HG03108 (cell line): ENCODE measurements at regions not wholly inside any gene's neighbourhood (a gene's known extent, or its start where the extent isn't known, plus 50 kb on each side); places are given as distances from the start of the nearest gene placed in this dataset.

Experiments
- ATAC-seq: cut with Tn5 transposase; IDR thresholded peaks from one replicate; pipeline ENCODE4 v1.9.1; 2021; ENCODE audit warnings: moderate library complexity; ENCODE audit not compliant: unreplicated experiment

DNA sequence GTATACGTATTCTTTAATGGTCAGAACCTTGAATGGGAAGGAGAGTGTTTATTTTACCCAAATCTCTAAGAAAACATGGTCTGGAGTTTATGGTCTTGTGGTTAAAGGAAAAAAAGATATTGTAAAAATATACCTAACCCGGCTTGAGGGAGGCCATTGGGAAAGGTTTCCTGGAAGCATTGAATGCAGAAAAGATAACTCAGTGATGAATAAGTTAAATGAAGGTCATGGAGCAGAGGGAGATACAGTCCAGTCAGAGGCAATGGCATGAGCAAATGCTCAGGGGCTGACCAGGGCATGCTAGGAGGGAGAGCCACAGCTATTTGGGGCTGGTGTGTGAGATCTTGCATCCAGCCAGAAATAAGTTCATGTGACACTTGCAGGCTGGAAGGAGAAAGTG lies 430.4 kb upstream of the CDH5 start:
- ATAC-seq = no peak

DNA sequence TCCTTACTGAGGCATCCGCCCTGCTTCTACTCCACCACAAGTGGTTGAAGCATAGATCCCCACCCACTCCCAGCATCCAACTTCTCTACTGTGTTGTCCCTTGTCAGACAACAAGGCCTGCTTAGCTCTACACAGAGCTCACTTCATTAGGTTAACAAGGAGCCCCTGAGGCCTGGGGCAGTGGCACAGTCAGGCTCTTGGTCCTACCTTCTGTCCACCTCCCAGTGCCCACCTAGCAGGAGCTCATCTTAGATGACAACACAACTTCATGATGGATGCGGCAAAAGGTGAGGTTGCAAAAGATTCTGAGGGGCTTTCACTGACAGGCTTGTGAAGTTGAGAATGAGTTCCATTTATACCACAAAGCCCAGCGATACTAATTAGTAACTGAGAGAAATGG lies 432.0 kb upstream of the CDH5 start:
- ATAC-seq = no peak

DNA sequence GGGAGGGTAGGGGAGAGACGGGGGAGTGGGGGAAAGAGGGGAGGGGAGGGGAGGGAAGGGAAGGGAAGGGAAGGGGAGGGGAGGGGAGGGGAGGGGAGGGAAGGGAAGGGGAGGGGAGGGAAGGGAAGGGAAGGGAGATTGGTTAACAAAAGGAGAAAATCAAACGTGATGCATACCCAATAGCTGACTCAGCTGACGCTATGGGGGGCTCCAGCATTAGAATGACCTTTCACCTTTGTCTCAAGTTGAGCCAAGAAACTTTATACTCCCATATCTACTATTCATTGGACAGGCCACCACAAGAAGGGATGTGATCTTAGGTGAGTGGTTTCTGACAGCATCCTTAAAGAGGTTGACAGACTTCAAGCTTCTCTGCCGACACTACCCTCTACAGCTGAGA lies 432.8 kb upstream of the CDH5 start:
- ATAC-seq = no peak

DNA sequence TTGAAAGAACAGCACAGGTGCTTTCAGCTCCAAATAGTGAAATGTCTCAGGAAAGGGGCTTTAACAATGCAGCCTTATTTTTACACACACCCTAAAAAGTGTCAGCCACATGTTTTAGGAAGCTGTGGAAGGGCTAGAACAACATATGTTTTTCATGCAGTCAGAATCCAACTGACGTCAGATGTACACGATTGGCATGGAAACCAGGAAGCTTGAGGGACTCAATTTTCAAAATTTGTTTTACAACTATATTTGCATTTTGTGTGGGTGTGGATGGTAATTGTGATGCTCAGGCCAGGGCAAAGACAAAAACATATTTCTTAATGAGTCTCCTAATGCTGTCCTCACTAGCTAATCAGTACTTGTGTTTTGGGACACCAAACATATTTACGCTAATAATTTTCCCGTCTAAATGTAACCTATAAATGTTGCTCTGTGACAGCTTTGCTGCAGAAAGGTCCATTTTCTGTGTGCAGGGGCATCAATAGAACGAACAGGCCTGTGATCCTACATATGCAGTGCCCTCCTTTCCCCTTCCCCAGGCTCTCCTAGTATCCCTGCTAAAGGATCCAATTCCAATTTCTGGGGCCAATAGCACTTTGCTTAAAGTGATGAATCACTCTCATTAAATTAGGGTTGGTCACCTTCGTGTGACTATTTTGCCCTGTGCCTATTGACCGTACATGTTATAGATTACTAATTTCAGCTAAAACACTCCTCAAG lies 434.0 kb upstream of the CDH5 start:
- ATAC-seq = no peak

DNA sequence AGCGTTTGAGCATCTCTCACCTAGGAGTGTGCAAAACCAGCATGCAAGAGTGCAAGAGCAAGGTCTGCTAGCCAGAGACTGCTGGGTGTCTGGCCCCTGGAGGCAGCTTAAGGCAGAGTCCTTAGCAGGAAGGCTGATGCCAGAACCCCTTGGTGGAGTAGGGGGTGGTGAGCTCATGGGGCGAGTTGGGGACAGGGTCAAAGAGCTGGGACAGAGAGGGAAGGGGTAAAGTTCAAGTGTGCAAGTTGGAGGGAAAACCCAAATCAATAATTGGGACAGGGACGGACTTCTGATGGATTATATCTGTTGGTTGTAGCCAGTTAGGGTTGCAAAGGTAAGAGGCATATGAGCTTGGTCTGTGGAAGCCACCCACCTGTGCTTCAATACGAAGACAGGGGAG lies 443.6 kb upstream of the CDH5 start:
- no peak for ATAC-seq

DNA sequence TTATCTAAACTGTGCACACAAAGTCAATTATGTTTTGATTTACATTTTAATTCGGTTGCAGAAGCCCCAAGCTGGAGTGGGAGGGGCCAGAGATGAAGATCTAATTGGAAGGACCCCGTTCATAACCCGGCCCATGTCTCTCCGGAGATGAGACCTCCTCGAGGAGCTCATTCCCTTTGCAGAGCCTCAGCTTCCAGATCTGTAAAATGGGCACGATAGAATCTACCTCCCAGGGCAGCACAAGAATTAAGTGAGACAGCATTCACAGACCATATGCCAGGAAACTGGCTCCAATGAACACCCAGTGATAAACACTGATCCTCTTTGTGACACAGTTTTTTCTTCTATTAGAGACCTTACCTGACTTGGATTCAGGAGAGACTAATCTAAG lies 446.5 kb upstream of the CDH5 start:
- ATAC-seq = no peak

DNA sequence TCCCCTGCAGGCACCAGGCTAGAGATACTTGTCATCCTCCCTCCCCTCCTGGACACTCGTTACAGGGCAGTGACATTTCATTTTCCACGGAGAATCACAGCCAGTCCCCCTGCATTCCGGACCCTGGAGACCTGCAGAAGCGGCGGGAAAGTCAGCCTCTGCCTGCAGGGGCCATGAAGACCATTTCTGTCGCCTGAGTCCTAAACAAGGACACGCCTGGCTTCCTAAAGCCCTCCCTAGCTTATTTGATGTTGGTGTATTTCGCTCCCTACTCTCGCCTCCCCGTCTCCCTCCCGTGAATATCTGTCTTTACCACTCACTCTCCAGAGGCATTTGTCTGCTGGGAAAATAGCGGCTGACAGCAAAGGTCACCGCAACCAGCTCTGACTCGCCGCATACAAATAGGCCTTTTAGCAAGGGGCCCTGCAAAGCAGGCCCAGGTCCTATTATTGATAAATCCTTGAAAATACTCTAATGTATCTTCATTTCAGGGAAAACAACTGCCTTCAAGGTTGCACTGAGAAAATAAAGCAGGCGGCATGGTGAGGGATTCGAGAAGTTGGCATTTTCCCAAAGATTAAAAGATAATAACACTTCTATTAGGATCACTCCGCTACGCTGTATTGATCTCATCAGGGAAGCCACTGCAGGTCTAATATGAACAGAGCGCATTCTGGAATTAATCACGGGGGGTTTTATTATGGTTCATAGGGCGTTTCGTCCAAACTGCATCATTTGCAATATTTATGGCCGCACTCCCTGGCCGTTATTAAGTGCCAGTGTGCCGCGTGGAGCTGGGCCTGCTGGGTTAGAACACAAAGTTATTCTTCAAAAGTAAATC lies 447.1 kb upstream of the CDH5 start:
- no peak for ATAC-seq

DNA sequence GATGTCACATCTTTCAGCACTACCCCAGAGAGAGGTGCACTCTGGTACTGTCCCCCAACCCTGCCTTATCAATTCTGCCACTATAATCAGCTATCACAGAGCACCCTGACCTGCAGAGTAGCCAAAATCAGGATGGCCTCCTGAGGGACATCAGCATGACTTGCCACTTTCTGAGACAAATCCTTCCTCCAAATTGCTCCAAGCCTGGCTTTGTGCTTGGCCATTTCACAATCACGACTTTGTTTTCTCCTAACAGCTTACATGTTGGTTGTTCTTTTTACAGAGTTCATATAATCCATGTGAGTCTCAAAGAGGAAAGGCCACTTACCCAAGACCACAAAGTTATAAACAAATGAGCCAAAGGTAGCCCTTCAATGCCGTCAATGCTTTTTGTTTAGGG lies 449.0 kb upstream of the CDH5 start:
- no peak for ATAC-seq

DNA sequence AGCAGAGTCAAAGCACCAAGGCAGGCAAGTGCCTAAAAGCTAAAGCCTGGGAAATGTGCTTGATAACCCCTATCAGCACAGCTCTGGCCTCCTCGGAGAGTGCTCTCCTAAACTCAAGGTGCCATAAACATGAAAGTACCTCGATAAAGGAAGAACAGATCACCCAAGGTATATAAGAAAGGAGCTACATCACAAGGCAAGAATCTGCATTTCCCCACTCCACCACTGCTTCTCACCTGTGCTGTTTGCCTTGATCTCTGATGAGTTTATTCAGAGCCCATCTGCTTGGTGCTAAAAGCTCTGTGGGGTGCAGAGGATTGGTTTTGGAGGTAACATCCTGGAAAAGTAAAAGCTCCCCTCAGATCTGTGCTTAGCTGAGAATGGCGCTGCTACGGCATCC lies 449.5 kb upstream of the CDH5 start:
- no peak for ATAC-seq

DNA sequence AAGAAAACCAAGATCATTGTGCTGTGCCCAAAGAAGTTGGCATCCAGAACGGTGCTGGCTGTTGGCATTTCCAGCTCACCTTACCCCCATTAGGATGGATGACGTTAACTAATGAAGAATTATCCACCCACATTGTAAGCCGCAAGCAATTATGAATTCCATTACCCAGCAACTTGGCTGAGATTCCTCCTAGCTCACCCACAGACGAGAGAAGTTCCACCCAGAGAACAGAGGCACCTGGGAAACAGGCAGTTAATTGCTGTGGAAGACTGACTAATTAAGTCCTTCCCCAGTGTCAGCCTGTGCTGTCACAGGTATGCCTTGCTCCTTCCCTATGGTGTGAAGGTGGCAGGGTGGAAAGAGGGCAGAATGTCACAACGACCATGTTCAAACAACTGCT lies 456.2 kb upstream of the CDH5 start:
- no peak for ATAC-seq

DNA sequence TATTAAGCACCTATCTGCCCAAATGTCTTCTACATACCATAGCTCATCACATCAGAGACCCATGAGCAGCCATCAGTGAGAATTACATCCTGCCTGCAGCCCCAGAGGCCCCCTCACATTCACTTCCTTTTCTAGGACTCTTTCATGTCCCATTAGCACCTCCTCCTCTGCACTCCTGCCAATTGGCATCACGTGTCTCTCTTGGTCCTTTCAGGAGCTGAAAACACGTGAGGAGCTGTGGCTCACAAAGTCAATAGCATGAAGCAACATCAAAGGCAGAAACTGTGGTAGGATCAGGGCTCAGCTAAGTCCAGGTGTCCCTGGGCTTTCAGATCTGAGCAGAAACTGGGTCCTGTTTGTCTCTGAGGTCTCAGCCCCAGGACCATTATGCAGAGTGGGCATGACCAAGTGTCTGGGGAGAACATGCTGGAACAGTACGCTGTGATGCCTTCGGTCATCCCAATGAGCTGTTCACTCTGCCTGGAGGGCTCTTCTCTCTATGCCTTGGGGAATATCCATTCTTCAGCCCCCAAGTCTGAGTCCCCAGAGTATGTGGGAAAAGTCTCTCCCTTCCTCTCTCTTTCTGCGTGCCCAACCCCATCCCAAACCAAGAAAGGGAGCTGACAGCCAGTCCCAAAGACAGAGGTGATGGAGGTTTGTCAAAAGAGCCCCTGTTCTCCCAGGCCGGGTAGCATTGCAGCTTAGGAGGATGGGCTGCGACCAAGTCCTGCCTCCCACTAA lies 457.0 kb upstream of the CDH5 start:
- ATAC-seq = no peak

DNA sequence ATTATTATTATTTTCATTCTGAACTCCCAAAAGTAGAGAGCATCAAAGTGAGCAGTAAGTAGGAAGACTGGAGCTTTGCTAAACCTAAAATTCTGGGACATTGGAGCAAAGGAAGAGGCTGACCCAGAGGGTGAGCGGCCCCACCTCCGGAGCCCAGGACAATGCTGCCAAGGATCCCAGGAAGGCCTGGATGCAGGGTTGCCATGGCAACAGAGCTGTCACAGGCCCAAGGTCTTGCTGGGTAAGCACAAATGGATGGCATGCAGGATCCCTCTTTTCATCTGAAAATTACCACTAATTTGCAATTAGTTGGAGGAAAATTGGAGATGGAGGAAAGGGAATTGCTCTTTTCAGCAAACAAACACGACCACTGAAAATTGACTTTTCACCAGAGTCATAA lies 457.9 kb upstream of the CDH5 start:
- ATAC-seq = no peak

DNA sequence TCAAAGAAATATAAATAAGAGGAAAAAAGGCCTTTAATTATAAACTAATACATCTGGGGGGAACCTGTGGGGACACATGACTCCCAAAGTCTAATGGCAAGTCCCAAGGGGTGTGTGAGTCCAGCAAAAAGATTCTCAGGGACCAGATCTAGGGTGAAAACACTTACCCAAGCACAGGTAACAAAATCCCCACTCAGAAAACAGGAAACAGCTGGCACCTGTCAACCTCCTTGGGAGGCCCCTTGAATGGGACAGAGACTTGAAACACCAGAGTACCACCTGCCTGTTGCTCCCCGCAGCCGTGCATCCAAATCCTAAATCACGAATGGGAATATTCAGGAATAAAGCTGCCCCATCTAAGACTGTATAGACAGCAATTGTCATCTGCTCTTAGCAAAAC lies 461.2 kb upstream of the CDH5 start:
- ATAC-seq = no peak

DNA sequence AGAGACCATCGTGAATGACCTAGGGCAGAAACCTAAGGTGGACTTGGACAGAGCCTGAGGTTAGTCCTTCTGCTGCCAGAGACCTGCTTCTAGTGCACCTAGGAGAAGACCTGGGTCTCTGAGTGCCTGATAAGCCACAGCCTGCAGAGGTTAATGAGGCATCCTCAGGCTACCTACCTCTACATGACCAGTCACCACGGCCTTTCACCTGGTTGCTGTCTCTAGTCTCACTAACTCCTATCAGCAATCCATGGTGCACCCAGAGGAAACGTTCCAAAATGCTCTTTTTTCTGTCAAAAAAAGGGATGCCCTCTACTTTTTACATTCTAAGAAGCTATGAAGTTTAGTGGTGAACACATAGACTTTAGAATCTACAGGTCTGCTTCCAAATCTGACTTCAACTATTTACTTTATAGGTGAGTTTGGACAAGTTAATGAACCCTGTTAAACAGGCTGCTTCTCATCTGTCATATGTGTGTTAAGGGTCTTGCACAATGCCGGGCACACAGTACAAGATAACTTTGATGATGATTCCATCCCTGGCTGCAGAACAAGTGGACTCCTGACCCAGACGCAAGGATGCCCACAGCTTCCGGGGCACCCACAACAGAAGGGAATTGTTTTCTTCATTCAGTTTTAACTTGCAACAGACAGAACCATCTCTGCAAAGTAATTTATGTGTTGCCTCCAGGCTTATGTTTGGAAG lies 469.9 kb upstream of the CDH5 start:
- ATAC-seq = no peak

DNA sequence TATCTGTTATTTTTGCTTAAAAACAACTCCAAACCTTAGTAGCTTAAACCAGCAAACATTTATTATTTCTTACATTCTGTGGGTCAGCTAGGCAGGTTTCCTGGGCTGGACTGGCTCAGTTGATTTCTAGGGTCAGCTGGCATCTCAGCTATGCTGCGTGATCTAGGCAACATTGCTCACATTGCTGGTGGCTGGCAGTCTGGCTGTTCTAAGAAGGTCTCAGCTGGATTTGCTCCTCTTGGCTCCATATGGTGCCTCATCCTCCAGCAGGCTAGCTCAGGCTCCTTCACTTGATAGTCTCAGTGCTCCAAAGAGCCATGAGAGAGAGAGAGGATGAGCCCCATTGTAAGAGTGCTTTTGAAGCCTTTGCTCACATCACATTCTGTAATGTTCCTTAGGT lies 470.6 kb upstream of the CDH5 start:
- ATAC-seq = no peak

DNA sequence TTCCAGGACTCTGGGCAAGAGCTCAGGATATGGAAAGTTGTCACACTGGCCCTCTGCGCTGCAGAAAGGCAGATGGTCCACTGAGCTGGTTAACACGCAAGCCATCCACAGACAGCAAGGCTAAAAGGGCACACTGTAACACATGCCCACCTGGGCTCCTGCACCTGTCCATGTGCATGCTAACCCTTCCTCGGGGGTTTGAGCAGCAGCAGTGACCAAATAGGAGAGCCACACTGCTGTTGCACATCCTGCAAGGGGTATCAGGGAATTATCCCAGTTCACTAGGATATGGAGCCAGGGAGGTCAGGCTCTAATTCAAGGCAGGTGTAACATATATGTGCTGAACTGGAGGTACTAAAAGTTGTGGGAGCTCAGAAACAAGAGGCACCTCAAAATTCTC lies 471.0 kb upstream of the CDH5 start:
- ATAC-seq = no peak

DNA sequence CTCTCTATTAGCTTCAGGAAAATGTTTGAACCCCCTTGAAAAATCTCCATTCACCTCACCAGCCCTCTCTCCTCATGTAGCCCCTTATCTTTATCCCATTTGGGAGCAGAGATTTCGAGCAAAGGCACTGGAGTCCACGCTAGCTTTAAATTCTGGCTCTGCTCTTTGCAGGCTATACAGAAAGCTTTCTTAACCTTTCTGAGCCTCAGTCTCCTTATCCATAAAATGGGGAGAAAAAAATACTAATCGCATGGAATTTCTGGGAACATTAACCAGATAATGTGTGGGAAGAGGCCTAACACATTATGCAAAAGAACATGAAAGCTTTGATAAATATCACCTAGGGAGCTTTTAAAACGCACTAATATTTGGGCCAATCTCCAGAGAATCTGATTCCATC lies 476.3 kb upstream of the CDH5 start:
- no peak for ATAC-seq

DNA sequence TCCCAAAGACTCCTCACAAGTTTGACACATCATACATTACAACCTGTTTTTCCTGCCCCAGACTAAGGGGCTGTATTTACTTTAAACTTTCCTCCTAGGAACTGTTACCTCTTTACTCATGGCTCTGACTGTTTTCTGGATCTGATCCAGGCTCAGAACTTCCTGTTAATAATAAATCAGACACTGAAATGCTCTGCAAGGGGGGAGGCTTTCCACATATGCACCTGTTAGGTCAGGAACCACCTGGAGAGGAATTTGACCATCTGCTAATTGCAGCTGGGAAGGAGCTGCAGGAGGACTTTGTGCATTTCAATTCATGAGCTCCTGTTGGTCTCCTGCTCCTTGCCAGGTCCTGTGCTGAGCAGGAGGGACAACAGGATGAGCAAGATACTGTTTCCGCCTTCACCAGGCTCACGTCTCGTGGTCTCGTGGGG lies 476.9 kb upstream of the CDH5 start:
- no peak for ATAC-seq

DNA sequence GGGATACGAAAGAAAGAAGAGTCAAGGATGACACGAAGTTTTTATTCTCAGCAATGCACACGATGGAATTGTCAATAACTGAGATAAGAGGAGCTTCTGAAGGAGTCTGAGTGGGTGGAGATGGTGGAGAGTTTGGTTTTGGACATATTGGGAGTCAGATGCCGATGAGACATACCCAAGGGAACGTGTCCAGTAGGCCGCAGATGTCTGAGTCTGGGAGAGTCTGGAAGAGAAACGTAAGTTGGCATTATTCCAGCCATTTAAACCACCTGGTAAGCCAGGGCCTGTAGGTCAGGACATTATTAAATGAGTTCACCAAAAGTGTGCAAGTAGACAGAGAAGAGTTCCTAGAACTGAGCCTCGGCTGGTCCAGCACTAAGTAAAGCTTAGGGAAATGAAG lies 478.3 kb upstream of the CDH5 start:
- ATAC-seq = no peak

DNA sequence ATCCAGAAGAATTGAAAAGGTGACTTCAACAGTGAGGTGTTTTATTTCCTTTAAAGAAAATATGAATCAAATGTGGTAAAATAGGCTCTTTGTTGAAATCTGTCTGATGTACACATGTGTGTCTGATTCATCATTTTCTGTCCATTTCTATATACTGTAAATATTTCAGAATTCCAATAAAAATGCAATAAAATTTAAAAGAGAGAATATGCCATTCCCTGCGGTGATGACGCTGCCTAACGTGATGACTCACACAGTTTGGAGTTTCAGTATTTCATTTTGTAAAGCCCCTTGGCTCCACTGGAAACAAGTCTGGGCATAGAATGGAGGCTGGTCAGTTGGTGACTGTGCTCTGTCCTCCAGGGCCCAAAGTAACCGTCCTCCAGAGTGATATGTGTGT lies 482.5 kb upstream of the CDH5 start:
- no peak for ATAC-seq

DNA sequence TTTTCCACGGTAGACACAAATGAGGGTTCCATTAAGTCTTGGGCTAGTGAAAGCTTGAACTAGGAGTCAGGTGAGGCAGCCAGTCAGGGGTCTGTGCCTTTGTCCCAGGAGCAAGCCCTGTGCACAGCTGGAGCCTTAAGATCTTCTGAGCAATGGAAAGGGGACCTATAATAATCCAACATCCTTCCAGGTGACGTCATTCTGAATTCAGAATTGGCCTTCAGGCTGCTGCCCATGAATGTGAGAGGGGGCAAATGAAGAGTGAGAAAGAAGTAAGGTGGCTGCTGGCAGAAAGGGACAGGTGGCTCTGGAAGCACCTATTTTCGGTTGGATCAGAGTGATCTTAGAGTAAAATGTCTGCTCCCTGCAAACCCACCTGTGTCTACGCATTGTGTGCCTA lies 488.1 kb upstream of the CDH5 start:
- ATAC-seq = no peak
